Cardiac septum (tissue), 1 donor: ENCODE measurements at regions not wholly inside any gene's neighbourhood (a gene's known extent, or its start where the extent isn't known, plus 50 kb on each side); places are given as distances from the start of the nearest gene placed in this dataset.

Experiments used
- DNase-seq: peaks from one replicate; pipeline ENCODE4 v3.0.0-alpha.2; 2020; ENCODE audit warnings: low spot score
- intact Hi-C: fragments of 100-400 bp; cut with DNase I; formaldehyde crosslinking; loops from one replicate; pipeline ENCODE4 v1.14.0; 2022
- donor health status: DM: no; HTN: no; CAD: no.

DNA sequence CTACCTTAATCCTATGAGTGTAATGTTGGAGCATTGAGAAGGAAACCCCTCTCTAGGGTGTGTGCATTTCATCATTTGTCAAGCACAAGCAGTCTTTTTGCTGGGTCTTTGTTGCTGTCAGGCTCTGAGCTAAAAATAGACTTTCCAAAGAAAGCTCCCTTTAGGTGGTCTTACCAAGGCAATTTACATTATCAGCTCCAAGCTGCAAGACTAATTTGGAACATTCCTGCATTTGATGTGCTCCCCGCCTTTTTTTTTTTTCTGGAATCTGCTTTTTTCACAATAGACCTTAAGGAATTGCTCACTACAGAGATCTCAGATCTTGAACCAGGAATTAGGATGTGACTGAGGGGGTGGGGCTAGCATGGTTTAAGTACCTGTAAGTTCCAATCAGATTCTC, 60.6 kb upstream of the STAC start:
- intact Hi-C loops = no loop called here
- no peak for DNase-seq
